Stimulated activated CD8-positive, alpha-beta memory T cell treated with anti-CD3 and anti-CD28 coated beads, Interleukin-7, amount 100 ng/mL, for 24 hours (primary cell): ENCODE measurements at regions not wholly inside any gene's neighbourhood (a gene's known extent, or its start where the extent isn't known, plus 50 kb on each side); places are given as distances from the start of the nearest gene placed in this dataset.
"Not testable (repeated sequence)": the region's sequence is repeated elsewhere in the genome, so short reads cannot be mapped to it uniquely, and the experiment has no call there.

ENCODE experiments used
- DNase-seq: peaks from one replicate; pipeline ENCODE4 v3.0.0-alpha.2; 2020; ENCODE audit warnings: low read depth

- DNase-seq = no peak
Measured at GRCh38 chr5:15334551-15335266, 165.3 kb upstream of the FBXL7 start.

- DNase-seq = no peak
Measured at GRCh38 chr5:15333091-15333490, 166.9 kb upstream of the FBXL7 start.

DNA sequence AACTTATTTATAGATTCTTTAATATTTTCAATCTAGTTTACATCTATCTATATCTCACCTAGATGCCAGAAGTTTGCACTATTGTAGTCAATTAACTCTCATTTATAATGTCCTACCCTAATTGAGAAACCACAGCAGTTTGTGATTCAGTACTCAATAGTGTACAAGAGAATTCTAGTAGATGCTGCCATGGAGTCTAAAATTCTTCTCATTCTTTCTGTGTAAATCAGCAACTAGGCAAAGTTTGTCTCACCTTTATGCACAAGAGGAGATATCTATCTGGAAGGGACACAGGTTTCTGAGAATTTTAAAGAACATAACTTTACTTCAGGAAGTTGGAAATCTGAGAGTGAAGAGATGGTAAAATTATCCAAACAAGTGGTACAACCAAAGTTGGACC, 173.0 kb upstream of the FBXL7 start:
- DNase-seq = no peak

GRCh38 chr5:15326471-15326870, 173.5 kb upstream of the FBXL7 start:
- DNase-seq = no peak

DNA sequence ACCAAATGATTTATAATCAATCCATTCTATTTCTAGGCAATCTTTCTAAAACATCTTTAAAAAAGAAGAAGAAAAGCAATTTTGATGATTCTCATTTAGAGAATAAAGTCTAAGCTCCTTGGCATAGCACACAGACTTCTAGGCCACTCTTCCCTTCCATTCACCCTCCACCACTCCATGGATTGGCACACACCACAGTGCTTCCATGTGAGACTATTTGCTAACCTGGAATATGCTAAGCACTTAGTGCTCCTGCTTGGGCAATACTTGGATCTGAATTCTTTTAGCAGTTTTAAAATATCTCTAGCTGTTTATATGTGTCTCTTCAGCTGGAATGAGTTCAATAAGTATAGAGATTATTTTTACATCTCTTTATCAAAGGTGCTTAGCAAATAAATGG, 177.6 kb upstream of the FBXL7 start:
- no peak for DNase-seq

DNA sequence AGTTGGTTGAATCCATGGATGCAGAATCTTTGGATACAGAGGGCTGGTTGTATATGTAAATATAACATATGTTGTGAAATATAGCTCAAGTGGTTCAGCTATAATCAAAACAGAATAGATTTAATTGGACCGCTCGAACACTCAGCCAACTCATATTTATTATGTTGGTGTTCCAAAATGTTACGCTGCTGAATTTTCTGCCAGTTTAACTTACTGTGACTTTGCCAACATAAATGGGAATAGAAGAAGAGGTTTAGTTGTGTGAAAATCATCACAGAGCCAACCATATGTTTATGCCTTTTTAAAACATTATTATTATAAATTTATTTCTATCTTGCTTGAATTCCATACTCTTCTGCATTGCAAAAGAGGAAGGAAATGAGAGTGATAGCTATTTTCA, 178.2 kb upstream of the FBXL7 start:
- no peak for DNase-seq

GRCh38 chr5:15320871-15321270, 179.1 kb upstream of the FBXL7 start:
- DNase-seq = no peak

DNA sequence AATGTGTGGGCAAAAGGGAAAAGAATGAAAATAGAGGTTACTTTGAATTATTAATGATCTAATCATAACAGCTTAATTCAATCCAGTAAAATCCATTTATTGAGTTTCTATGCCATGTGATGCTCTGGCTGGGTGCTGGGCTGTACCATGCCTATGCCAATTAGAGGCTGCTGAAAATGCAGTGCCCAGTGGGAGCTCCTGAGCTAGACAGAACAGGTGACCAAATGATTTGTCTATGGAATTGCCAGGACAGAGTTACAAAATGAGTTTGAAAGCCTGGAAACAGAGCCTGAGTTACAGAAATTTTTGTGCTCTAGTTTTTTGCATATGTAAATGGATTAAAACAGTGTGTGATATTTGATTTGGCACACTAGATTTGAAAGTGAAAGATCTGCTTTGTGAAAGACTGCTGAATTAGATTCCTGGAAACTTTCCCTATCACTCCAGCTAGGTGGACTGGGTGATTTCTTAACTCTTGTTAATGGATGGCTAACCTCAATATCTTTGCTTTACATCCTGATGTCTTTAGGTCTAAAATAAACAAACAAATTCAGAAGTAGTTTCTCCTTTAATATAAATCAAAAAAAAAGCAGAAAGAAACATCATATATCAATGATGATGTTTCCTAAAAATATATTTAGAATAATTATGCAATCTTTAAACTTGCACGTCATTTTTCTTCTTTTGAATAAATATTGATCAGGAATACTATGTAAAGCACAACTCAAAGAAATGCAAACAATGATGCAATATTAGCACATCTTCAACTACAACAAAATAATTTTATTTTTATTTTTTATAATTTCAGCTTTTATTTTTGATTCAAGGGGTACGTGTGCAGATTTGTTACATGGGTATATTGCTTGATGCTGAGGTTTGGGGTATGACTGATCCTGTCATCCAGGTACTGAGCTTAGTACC, 194.8 kb upstream of the FBXL7 start:
- no peak for DNase-seq

GRCh38 chr5:15304066-15304731, 195.8 kb upstream of the FBXL7 start:
- DNase-seq = no peak

- DNase-seq = no peak
Measured at GRCh38 chr5:15300141-15300540, 199.8 kb upstream of the FBXL7 start.

- DNase-seq = no peak
Measured at GRCh38 chr5:15290953-15291352, 209.0 kb upstream of the FBXL7 start.

GRCh38 chr5:15286650-15287049, 213.3 kb upstream of the FBXL7 start:
- no peak for DNase-seq

- no peak for DNase-seq
Measured at GRCh38 chr5:15285901-15286583, 213.9 kb upstream of the FBXL7 start.

GRCh38 chr5:15284706-15285105, 215.3 kb upstream of the FBXL7 start:
- DNase-seq = no peak

GRCh38 chr5:15283076-15283475, 216.9 kb upstream of the FBXL7 start:
- no peak for DNase-seq

DNA sequence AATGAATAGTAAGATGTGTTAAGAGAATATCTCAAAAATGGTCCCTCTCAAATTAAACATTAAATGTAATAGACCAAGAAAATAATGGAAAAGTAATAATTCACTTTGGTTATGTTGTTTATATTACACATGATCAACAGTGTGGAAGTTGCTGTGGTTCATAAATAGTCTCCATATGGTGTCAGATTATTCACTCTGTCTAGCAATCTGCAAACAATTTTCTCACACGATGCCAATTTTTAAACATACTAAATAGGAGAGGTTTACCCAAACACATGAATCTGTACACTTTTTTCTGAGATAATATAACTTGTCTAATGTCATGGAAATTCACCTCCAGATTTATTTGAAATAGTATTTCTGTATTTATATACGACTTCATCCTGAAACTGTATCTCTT, 217.4 kb upstream of the FBXL7 start:
- DNase-seq = no peak

DNA sequence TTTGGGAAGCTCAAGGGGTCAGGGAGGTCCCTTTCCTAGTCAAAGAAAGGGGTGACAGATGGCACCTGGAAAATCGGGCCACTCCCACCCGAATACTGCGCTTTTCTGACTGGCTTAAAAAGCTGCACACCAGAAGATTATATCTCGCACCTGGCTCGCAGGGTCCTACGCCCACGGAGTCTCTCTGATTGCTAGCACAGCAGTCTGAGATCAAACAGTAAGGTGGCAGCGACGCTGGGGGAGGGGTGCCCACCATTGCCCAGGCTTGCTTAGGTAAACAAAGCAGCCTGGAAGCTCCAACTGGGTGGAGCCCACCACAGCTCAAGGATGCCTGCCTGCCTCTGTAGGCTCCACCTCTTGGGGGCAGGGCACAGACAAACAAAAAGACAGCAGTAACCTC, 228.4 kb upstream of the FBXL7 start:
- DNase-seq = not testable (repeated sequence)

DNA sequence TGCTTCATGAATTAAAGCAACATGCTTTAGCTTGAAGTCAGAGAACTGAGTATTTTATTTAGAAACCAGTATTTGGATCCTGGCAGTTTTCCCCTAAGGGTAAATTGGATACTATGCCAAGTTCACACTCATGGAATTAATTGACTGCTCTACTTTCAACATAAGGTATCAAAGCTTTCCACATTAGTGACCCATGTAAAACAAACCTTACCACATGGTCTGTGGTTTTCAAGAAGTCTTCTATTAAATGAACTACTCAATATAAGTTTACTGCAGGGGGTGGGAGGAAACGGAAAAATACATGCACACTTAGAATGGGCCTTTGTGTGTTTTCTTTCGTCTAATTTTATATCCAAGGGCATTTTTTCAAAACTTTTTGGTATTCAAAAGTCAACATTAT, 232.0 kb upstream of the FBXL7 start:
- DNase-seq = no peak

GRCh38 chr5:15266841-15267240, 233.1 kb upstream of the FBXL7 start:
- no peak for DNase-seq

GRCh38 chr5:15266229-15266628, 233.8 kb upstream of the FBXL7 start:
- no peak for DNase-seq

DNA sequence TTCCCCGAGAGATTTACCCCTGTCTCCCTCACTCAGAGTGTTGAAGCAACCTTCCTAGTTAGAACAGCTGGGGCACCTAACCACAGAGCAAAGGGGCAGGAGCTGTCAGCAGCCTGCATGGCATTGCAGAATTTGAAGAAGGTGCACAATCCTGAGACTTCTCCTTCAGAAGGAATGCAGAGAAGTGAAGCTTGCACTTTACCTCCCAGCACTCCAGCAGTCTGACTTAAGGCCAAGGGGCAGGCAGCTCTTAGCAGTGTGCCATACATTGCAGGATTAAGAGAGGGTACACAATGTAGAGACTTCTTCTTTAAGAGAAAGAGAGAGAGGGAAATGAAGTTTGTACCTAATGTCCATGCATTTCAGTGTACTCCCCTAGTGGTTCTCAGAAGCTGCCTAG, 236.0 kb upstream of the FBXL7 start:
- DNase-seq = no peak

DNA sequence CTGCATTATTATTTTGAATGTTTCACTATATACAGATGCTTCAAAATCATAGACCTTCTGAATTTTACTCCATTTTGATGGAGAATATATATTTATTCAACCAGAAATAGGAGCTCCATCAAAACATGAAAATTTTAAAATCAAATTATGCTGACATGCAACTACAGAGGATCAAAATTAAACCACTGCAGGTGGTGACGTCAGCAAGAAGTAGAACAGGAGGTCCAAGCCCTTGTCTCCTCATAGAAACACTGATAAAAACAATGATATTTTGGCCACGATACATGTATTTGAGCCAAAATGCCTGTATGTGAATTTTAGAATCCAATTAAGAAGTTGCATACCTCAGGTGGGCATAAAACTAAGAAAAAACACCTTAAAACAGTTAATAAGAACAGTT, 236.6 kb upstream of the FBXL7 start:
- no peak for DNase-seq
